HG02610 (cell line): ENCODE measurements at regions not wholly inside any gene's neighbourhood (a gene's known extent, or its start where the extent isn't known, plus 50 kb on each side); places are given as distances from the start of the nearest gene placed in this dataset.

Source experiments
- ATAC-seq: cut with Tn5 transposase; IDR thresholded peaks from one replicate; pipeline ENCODE4 v1.9.1; 2021; ENCODE audit warnings: mild to moderate bottlenecking, moderate library complexity; ENCODE audit not compliant: unreplicated experiment

DNA sequence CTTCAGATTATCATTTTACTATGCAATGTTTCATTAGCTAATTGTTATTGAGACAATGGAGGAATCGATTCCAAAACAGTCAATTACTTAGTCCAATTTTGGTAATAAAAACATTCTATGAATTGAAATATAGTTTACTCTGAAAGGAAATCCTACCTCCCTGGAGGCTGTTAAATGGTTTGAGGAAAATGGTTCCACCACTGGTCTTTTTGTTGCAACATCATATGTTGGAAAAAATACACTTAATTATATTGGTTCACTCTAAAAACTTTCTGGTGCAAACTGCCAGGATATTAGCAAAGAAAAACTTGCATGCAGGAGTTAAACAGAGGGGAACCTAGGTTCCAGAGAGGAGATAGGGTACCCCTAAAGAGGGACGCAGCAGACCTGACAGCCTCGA, 267.3 kb upstream of the LYZL1 start:
- no peak for ATAC-seq

DNA sequence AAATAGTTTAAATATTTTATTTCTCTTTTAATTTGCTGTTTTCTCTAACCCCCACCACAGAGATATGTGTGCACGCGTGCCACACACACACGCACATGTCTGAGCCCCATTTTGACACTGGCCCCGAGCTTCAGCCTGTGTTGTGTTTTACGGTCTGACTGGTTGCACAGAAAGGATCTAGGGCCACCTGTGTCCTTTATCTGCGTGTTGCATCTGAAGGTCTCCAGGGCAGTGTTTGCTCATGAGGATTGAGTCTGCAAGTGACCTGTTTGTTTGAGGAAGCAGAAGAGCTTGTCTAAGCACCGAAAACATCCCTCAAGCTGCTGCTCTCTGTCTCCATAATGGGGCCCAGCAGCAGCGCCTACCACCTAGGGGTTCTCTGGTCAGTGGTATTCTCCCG, 266.4 kb upstream of the LYZL1 start:
- no peak for ATAC-seq

DNA sequence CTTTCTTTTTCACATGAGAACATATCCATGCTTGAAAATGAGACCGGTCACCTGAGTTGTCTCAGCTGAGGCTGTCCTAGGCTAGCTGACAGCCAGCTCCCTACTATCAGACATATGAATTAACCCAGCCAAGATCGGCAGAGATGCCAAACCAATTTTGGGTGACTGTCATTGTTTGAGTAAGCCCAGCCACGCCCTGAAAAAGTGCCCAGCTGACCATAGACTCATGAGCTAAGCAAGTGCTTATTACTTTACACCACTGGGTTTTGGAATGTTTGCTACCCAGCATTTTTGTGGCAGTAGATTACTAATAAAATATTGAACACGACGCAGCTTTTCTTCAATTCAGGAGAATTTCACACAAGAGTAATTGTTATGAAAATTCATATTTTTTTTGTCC, 265.2 kb upstream of the LYZL1 start:
- no peak for ATAC-seq

DNA sequence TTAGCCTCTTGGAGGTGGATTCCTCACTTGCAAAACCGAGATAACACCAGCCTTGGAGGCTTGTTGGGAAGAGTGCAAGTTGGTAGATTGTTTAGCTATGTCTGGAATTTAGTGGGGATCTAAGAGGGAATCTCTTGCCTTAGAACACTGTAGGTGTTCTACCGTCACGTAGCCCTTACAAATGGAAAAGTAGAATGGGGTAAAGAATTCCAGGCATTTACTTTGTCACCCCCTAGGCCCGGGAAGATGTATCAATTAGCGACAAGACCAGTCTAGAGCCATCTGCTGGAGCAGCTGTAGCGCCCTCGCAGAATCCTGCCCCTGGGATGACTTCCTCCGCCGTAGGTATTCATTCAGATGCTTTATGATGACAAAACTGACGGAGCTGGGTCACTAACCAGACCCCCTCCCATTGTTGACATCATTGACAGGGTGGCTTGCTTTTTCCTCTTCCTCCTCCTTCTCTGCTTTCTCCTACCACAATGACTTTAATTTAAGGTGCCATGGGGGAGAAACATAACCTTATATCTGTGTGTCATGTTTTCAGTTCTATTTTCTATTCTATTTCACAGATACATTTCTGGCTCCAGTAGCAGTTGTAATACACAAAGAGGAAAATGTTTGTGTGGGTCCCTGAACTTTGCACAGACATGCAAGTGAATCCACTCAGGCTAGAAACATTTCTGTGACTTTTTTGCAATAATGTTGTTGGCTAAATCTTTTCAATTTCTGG, 262.6 kb upstream of the LYZL1 start:
- no peak for ATAC-seq

DNA sequence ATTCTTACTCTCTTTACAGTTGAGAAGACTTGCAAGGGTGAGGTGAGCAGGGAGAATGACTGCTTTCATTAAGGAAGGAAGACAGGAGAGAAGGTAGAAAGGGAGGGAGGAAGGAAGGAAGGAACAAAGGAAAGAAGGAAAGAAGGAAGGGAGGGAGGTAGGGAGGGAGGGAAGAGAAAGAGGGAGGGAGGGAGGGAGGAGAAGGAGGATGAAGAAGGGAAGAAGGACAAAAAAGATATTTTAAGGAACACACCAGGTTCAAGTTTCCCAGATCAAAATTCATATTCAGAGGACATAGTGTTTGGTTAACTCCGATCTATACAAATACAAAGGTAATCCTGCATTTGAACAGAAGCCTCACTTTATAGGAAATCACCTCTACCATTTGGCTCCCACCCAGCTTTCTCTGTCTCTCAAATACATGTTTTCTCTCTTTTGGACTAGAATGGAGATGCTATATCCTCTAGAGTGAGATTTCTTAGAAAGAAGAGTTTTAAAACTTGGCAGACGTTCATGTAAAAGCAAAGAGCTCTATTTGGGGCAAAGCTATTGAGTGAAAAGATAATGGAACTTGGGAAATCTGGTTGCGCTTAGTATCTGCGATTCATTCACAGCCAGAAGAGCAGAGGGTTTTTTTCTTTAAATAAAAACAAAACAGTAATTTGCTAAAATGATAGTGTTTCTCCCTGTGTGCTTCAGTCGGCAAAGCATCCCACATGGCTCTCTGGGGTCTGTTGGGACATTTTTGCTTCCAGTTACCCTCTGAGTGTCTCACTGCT, 261.9 kb upstream of the LYZL1 start:
- ATAC-seq: no peak

DNA sequence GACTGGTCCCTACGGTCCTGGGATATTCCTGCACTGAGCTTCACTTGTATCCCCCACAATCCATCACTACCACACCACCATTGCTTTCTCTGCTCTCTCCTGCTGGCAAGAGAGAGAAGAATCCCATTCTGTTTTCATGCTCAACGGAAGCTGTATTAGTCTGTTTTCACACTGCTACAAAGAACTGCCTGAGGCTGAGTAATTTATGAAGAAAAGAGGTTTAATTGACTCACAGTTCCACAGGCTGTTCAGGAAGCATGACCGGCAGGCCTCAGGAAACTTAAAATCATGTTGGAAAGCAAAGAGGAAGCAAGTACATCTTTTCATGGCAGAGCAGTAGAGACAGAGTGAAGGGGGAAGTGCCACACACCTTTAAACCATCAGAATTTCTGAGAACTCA, 260.4 kb upstream of the LYZL1 start:
- no peak for ATAC-seq

DNA sequence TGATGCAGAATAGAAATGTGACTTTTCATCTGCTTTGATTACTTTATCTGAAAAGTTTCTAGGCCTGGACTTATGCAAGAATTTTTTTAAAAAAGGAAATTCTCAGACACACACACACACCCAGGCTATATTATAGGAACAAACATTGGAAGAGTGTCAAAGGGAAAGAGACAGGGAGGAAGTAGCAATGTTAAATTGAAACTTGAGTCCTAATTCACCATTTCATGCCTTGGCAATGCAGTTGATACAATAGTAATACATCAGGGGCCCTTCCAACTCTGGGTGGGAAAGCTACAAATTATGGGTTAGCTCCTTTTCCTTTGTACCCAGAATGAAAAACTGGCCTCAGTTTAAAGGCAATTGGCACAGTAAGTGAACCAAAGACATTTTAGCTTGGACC, 258.0 kb upstream of the LYZL1 start:
- ATAC-seq: no peak

DNA sequence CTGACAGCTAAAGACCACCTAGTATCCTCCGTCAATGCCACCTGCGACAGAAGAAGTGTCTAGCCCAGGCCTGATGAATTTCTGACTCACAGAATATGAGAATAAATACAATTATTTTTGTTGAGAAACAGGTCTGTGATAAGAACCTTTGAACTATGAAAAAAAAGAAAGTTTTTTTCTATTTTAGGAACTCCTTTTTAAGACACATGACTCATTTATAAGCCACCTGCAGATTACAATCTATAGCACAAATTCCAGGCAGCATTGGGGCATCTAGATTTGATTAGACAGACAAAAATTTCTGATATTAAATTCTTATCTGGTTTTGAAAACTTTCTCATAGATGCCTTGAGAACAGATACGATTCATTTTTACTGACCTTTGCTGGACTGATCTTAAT, 256.7 kb upstream of the LYZL1 start:
- ATAC-seq: no peak

DNA sequence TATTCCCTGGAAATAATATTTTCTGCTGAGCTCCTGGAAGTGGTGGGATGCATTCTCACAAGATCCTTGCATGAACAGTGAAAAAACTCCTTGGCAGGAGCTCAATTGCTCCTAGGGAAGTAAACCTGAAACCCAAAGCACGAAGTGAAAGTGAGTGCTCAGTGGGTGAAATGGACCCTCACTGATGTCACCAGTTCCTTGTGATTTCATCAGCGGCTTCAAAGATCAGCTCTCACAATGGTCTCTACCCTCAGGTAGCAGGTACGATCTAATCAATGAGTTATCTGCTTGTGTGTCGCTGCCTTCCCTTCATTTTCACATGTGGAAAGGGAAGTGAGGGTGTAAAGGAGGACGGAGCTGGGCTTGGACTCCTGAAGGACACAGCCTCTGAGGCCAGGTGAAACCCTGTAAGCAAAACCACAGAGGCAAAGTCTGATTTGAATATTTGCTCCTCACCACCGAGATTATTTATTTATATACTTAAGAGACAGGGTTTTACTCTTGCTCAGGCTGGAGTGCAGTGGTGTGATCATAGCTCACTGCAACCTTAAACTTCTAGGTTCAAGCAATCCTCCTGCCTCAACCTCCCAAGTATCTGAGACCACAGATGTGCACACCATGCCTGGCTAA, 255.4 kb upstream of the LYZL1 start:
- no peak for ATAC-seq

DNA sequence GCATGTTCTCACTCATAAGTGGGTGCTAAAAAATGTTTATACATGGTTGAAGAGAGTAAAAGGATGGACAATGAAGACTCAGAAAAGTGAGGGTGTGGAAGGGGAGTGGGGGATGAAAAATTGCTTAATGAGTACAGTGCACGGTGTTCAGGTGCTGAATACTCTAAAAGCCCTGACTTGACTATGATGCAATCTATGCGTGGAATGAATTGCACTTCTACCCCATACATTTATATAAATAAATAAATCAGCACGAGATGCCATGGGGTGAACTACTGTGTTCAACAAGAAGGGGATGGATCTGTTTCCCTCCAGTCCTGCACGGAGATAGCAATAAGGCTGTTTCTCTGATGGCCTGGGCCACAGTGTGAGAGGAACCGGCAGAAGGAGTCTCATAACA, 254.3 kb upstream of the LYZL1 start:
- no peak for ATAC-seq

DNA sequence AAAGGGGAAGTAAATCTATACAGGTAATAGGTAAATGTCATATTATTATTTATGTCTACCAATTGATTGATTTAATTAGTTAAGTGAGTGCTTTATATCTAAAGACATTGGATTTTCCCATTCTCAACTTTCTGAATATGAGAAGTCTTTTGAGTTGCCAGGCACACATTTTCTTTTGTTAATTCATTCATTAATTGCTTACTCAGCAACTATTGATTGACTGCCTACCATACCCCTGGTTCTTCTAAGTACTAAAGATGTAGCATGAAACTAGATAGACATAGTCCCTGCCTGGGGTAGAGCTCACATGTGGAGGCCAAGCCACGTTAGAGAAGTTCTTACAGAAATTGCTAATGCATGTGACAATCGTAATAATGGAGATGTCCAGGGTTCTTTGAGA, 253.1 kb upstream of the LYZL1 start:
- no peak for ATAC-seq

DNA sequence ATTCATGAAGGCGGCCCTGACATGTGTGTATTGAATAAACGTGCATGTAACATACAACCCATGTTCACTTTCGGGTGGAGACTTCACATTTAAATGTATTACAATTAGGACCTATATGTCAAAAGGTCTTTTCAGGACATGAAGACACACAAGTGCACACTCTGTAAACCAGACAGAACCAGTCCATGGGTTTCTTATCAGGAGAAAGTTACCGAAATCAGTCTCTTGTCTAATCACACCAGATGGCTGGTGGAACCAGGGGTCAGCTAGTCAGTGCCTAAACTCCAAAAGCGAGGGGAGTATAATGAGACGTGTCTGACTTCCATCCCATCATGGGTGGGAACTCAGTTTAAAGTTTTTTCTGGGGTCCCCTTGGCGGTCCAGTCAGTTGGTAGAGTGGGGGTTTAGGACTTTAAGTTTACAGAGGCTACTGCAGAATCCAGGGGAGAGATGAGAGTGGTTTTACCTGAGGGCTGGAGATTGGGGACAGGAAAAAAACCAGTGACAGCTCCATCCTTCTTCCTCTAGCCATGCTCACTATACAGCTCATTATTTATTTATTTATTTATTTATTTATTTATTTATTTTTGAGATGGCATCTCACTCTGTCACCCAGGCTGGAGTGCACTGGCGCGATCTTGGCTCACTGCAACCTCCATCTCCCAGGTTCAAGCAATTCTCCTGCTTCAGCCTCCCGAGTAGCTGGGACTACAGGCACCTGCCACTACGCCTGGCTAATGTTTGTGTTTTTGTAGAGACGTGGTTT, 251.3 kb upstream of the LYZL1 start:
- no peak for ATAC-seq

DNA sequence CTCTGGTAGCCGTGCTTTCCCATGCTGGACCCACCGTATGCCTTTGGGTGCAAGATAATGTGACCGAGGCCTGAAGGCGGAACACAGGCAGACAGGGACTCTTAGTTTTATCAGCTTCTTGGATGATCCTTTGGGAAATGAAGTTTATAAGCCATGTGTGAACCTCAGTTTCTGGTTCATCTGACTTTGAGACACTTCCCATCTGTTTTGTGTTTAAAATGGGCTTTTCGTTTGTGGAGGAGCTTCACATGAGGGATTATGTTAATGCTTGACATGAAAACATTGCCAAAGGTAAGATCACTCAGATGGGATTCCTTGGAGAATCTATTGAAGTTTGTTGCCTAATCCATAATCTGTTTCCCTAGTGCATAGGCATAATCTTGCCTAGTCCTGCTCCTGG, 249.8 kb upstream of the LYZL1 start:
- ATAC-seq: no peak

DNA sequence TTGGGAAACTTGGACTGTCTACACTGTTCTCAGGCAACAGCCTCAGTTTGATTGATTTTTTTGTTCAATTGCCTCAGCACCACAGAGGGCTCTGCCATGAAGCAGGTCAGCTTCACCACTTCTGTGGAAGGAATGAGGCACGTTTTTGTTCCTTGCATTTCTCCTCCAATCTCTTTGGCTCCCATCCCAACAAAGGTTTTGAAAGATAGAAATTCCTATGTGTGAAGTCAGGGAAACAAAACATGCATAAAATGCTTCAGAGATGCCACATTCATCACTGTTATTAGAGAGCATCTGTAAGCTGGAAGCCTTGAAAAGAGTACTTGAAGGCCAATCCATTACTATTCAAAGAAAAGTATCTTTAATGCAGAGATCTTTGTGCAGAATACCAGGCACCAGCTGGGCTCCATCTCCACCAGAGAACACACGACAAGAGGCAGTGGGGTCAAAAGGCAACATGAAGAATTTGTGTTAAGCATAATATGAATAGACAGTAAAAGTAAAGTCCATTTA, 249.1 kb upstream of the LYZL1 start:
- ATAC-seq: no peak

DNA sequence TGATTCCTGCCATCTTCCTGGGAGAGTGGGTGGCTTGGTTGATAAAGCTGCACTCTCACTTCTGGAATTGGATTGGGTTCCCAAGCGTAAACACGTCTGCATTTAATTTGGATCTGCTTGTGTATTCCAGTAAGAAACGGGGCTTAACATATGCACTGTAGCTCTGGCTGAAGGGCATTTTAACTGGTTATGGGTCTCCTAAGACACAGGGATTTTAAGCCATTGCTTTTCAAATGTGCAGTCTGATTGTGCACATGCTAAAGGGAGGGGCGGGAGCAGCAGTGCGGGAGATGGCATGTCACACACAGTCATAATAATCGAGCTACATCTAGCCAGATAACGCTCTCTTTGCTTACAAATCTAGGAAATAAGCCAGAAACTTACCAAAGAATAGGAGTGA, 247.3 kb upstream of the LYZL1 start:
- ATAC-seq: no peak

DNA sequence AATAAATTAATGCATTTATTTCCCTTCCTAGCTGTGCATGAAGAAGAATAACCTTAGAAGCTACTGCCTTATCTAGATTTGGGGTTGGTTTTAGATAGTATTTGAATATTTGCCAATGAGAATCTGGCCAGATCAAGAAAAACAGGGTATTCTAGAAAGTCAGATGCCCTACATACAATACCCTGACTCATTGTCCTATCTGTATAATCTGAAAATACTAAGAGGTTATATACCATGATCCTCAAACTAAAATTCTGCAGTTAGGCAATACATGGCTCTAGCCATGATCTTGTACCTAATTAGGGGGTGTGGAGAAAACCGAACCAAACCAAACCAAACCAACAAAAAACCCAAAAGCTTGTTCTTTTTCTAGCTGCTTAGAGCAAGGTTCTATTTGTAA, 240.4 kb upstream of the LYZL1 start:
- no peak for ATAC-seq

DNA sequence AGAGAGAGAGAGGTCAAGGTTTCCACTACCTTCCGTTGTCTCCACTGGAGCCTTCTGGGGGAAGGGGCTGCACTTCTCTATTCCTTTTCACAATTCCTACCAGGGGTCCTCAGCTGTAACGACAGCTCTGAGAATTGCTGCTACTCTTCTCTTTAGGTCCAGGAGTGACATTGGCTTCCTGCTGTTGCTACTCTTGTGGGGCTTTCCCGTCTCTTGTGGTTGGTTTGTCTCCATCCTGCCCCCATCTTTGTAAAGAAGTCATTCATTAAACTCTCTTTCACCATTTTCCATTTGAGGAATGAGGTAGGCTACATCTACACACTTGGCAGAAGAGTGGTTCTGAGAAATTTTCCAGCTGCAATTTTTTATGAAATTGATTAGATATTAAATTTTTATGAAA, 238.8 kb upstream of the LYZL1 start:
- no peak for ATAC-seq

DNA sequence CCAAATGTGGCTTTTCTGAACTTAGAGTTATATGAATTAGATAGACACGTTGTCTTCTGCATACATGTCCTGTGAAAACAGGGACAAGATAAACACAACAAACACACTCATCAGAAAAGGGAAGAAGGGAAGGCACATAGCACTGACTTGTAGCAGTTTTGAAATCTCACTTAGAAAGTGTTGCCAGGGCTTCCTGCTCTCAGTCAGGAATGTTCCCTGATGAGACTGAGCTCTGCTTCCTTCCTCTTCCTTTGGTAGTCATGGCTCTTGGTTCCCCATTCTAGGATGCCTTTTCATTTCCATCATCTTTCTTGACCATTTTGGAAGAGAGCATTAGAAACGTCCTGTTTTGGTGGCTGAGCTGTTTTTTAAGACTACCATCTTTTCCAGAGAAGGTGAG, 233.8 kb upstream of the LYZL1 start:
- ATAC-seq: no peak

DNA sequence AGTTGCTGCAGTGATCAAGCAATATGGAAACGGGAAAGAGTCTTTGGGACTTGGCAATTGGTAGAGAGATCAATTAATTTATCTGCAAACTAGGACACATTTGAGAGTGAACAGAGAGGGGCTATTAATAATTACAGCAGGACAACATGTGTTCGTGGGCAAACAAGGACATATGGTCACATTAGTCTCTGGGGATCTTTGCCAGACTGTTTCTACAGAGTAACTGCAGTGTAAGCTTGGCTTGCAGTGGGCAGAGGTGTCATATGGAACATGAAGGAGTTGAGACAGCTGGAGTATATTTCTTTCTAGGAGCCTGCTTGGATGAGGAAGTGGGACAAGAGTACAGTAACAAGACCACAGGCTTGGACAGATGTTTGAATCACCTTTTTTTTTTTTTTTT, 232.1 kb upstream of the LYZL1 start:
- ATAC-seq: no peak

DNA sequence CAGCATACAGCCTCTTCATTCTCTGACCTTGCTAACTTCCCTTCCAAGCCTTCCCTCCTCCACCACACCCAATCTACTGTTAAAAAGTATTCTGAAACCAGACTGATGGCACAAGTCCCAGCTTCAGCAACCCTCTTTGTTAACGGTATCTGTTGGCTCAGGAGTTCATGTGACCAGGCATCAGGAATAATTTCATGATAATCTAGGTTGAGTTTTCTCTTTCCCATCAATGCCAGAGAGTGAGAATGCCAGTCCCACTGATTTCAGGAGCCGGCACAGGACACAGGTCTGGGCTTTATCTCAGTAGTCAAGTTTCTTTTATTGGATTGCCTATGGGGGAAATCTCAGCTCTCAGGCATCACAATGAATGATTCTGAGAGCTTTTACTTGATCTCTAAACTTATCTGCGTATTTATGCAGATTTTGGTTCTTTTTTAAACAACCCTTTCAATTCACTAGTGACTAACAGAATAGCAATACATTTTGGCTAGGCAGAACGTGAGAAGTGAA, 231.0 kb upstream of the LYZL1 start:
- ATAC-seq: no peak
